IPS-20b (cell line): ENCODE measurements at regions not wholly inside any gene's neighbourhood (a gene's known extent, or its start where the extent isn't known, plus 50 kb on each side); places are given as distances from the start of the nearest gene placed in this dataset.

Experiments
- H3K27ac ChIP-seq: one replicate; pipeline ENCODE4 v1.5.1; 2013; ENCODE audit warnings: low read length
- H3K27me3 ChIP-seq: 2 replicates; pipeline ENCODE4 v1.6.1; 2013; ENCODE audit warnings: mild to moderate bottlenecking, low read length, inconsistent platforms; ENCODE audit not compliant: insufficient read depth
- H3K36me3 ChIP-seq: 2 replicates; pipeline ENCODE4 v1.6.1; 2013; ENCODE audit warnings: low read depth, mild to moderate bottlenecking, inconsistent platforms, low read length, moderate library complexity; ENCODE audit not compliant: insufficient read depth
- H3K4me1 ChIP-seq: 2 replicates; pipeline ENCODE4 v1.6.1; 2013; ENCODE audit warnings: mild to moderate bottlenecking, control low read depth, inconsistent platforms, low read length, moderate library complexity; ENCODE audit not compliant: insufficient read depth
- H3K4me3 ChIP-seq: 2 replicates; pipeline ENCODE4 v1.5.1; 2013; ENCODE audit warnings: mild to moderate bottlenecking, low read length, inconsistent platforms
- H3K9ac ChIP-seq: 2 replicates; pipeline ENCODE4 v1.6.1; 2013; ENCODE audit warnings: low read depth, mild to moderate bottlenecking, inconsistent platforms, low read length, moderate library complexity
- H3K9me3 ChIP-seq: 2 replicates; pipeline ENCODE4 v1.6.1; 2013; ENCODE audit warnings: mild to moderate bottlenecking, low read depth, low read length, inconsistent platforms; ENCODE audit not compliant: insufficient read depth

DNA sequence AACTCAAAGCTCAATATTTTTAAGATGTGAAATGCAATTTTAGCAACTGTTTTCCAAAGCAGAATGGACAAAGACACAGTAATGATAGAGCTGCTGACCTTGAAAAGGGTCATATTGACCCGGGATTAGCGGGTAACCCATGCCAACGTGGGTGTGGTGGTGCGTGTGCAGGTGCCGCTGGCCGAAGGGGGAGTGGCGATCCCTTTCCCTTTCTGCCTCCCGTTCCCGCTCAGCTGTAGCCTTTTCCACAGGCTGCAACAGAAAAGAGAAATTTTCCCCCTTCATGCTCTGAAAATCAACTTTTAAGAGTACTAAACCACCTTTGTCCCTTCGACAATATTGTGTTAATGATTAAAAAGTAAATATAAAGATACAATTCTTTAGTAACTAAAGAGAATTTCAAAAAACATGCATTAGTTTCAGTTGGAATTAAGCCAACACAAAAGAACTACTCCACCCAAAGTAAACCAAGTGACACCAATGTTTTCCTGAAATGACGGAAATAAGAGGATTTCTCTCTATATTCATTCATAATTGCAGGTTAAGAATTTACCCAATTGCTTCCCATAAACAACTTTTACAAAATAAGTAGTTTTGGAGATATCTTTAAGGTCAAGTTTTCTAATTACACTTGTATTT is 105.2 kb downstream of the ZNF608 start:
- no peak overlapping the region for H3K4me3 ChIP-seq
- H3K36me3 ChIP-seq, result peaks cover 69% of the 10 kb centered on the region
- no peaks in the 10 kb centered on the region for H3K27me3 ChIP-seq
- H3K27ac ChIP-seq, result no peak overlapping the region
- H3K9me3 ChIP-seq, result no peaks in the 10 kb centered on the region; the same call in 1 of the 2 replicates
- peaks cover 44% of the 10 kb centered on the region for H3K4me1 ChIP-seq
- H3K9ac ChIP-seq, result no peak overlapping the region

DNA sequence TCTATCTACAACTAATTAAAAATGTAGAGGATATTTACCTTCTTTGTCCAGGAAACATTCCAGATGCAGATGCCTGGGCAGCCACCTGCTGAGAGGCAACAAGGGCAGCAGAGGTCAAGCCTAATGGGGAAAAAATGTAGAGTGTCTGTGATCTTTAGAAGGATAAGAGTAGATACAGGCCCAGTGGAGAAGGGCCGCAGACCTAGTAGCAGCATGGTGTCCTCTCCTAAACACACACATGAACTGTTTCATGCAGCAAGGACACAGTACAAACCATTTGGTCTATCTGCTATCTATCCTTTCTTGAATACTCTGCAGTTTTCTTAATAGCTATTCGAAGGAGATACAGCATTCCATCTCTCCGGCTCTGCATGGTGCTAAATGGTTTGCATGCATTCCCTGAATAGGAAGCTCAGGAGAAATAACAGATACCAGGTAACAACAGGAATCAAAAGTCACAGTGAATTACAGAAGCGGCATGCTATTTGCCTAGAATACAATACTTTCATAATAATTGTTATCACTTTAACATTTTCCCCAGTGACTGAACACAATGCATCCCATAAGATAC is 107.3 kb downstream of the ZNF608 start:
- H3K27me3 ChIP-seq, result no peaks in the 10 kb centered on the region
- H3K4me1 ChIP-seq, result peaks cover 52% of the 10 kb centered on the region
- peaks cover 73% of the 10 kb centered on the region for H3K36me3 ChIP-seq
- H3K9me3 ChIP-seq, result no peaks in the 10 kb centered on the region
- peak overlapping the region; percentile 41; the same call in 1 of the 2 replicates for H3K4me3 ChIP-seq
- H3K27ac ChIP-seq, result peak overlapping the region; percentile 4
- no peak overlapping the region; the same call in none of the 2 replicates for H3K9ac ChIP-seq

DNA sequence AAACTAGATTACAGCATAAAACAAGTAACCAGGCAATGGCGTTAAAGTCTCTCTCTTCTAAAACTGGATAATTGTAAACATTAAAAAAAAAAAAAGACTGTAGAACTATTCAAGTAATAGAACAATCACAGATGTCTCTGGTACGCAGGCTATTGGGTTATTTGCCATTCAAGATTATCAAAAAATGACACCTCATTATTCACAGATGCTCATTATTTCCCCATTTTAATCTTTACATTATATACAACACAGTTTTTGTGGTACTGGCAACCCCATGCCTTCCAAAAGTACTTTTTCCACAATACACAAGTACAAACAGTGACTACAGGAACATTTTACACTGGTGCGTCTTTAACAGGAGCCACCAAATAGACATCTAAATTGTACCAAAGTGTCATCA is 109.4 kb downstream of the ZNF608 start:
- Histone ChIP-seq H3K36me3 (peaks cover 62% of the 10 kb centered on the region), H3K27ac (no peak overlapping the region)

GRCh38 chr5:124634741-124635323 is 111.6 kb downstream of the ZNF608 start:
- H3K36me3 ChIP-seq, result peaks cover 43% of the 10 kb centered on the region
- no peaks in the 10 kb centered on the region for H3K27me3 ChIP-seq
- H3K9me3 ChIP-seq, result no peaks in the 10 kb centered on the region
- no peak overlapping the region for H3K9ac ChIP-seq
- no peak overlapping the region for H3K4me3 ChIP-seq
- peaks cover 20% of the 10 kb centered on the region for H3K4me1 ChIP-seq
- H3K27ac ChIP-seq, result no peak overlapping the region

More for the DNA sequence above, 109.4 kb downstream of the ZNF608 start:
- H3K9me3 ChIP-seq, result no peaks in the 10 kb centered on the region
- no peaks in the 10 kb centered on the region for H3K27me3 ChIP-seq
- H3K9ac ChIP-seq, result no peak overlapping the region
- H3K4me1 ChIP-seq, result peaks cover 31% of the 10 kb centered on the region
- no peak overlapping the region for H3K4me3 ChIP-seq

DNA sequence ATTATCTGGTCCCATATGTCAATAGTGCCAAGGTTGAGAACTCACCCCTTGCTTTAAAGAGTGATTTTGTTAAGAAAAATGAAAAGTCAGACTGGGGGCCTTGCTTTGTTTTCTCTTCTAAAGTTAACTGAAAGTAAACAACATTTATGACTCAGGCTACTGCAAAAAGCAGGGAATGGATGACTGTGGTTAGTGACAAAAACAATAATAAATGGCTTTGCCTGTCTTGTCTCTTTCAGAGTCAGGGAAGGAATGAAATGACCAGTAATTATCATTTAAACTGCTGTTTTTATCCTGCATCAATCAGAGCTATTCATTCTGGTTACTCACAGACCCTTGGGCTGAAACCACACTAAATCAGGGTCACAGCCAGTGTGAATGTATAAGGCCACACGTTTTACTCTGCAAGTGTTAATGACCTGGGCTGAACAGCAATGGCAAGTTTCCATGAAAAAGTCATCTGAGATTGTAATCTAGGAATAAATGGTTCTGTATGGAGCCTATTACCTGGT is 112.2 kb downstream of the ZNF608 start:
- Histone ChIP-seq H3K27me3 (no peaks in the 10 kb centered on the region), H3K36me3 (peaks cover 43% of the 10 kb centered on the region), H3K4me3 (no peak overlapping the region), H3K27ac (no peak overlapping the region), H3K9ac (no peak overlapping the region), H3K9me3 (no peaks in the 10 kb centered on the region), H3K4me1 (peaks cover 20% of the 10 kb centered on the region)

DNA sequence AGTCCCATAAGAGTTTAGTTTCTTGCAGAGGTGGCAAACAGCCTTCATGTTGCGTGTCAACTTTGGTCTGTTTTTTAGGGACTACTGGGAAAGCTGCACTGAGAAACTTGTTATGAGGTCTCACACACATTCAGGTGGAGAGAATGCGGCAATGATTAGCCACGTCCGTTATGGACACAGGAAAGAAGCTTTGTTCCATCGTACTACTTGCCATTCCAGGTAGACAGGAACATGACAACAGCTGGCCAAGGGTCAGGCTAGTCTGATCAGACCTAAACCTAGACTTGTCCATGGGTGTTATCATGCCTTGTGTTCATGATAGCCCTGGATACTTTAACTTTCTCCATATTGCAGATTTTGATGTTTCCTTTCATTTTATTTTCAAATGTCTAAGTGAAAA is 113.2 kb downstream of the ZNF608 start:
- Histone ChIP-seq H3K27me3 (no peaks in the 10 kb centered on the region), H3K4me1 (peaks cover 16% of the 10 kb centered on the region), H3K9me3 (no peaks in the 10 kb centered on the region), H3K9ac (no peak overlapping the region), H3K36me3 (peaks cover 43% of the 10 kb centered on the region), H3K4me3 (no peak overlapping the region), H3K27ac (no peak overlapping the region)

DNA sequence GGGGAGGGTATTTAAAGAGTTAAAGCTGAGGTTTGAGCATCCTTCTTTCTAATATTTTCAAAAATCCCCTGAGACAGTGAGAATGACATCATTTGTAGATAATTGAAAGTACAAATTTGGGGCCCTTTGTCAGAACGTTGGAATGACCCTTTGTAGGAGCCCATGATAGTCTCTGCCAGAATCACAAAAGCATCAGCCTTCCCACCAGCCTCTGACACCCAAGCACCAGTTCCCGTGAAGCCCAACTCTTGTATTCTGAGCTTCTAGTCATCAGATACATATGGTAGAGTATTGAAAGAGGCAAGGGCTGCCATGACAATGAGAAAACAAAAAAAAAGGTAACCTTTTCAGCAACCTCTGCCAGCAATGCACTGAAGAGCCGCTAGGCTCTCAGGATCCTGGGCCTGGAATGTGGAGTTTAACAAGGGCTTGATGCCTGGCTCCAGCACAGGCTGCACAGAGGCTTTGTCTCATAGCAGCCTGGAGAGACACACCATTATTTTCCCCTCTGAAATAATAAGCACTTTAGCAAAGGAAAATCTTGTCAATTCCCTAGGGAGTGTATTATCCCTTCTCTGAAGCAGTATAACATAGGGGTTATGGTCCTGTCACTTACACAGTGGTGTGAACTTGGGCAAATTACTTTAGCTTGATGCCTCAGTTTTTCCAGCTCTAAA is 114.4 kb downstream of the ZNF608 start:
- H3K27ac ChIP-seq, result no peak overlapping the region
- H3K27me3 ChIP-seq, result no peaks in the 10 kb centered on the region
- H3K4me1 ChIP-seq, result peaks cover 16% of the 10 kb centered on the region
- H3K9ac ChIP-seq, result no peak overlapping the region
- H3K36me3 ChIP-seq, result peaks cover 34% of the 10 kb centered on the region
- no peak overlapping the region for H3K4me3 ChIP-seq
- no peaks in the 10 kb centered on the region for H3K9me3 ChIP-seq

DNA sequence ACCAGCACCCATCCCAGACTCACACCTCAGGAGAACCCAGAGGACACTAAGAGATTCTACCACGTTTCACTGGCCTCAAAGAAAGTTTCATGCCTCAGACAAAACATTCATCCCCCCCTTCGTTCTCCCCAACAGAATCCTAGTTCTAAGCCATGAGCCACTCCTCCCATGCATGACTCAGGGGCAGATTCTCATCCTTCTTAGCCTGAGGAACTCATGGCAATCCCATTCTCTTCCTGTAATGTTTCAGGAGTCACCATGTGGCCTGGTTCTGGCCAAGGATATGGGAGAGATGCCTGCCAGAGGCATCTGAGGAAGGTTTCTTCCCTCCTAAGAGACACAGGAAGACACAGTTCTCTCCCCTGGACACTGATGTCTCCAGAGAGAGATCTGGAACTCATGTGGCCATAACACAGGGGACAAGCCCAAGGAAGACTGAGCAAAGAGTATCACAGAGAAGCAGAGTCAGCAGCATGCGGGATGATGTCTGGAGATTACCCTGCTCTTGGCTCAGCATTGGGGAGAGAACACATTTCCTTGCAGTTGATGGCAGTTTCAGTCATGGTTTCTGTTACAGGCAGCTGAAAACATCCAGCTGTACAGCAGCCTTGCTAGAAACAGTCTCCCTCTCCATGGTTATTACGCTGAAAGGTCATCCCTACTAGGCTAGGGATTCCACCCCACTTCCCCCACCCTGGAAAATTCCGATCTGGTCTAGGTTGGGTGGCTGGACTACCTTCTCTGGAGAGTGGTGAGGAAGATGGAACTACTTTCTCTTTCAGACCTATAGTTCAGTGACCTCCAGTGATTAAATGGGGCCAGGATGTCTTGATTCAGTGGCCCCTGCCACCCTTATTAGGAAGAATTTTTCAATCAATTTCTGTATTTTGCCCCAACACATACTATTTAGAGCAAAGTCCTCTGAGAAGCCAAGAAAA is 115.4 kb downstream of the ZNF608 start:
- Histone ChIP-seq H3K27ac (no peak overlapping the region), H3K9ac (no peak overlapping the region), H3K4me1 (peaks cover 15% of the 10 kb centered on the region), H3K36me3 (peaks cover 28% of the 10 kb centered on the region), H3K9me3 (no peaks in the 10 kb centered on the region), H3K4me3 (no peak overlapping the region), H3K27me3 (no peaks in the 10 kb centered on the region)

DNA sequence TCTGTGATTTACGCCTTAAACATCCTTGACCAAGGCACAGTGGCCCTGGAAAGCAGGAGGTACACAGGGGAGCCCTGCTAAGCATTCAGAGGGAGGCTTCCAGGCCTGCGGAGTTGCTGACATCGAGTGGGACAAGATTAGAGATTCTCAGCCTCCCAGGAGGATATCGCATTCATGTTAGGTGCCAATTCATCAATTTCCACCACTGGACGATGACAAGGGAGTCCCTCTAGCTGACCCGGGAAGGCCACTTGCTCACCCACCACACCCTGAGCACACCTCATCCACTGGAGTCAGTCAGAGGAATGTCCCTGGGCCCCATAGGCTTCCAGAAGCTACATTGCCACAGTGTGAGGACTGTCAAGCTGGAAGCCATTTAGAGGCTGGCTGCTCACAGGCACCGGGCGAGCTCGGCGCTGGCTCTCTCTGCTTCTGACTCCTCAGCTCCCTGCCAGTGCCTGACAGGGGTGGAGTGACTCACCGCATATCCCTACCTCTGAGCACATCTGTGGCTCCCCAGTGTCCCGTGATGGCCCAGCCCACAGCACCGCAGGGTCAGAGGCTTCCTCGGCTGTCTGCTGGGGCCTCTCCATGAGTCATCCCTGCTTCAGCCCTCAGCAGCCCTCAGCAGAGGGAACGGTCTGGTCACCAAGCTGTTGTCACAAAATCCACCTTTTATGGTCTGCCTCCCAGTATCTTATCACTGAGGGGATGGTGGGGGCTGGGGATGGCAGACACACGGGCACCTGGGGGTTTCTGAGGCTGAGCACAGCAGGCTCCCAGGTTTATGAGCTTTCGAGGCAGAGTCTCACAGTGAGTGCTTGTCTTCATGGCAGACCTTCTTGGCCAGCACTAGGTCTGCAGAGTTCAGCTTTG is 117.5 kb downstream of the ZNF608 start:
- Histone ChIP-seq H3K4me3 (no peak overlapping the region), H3K9ac (no peak overlapping the region), H3K27me3 (no peaks in the 10 kb centered on the region), H3K36me3 (peaks cover 8% of the 10 kb centered on the region), H3K4me1 (no peaks in the 10 kb centered on the region; the same call in 1 of the 2 replicates), H3K9me3 (no peaks in the 10 kb centered on the region), H3K27ac (no peak overlapping the region)

GRCh38 chr5:124627815-124628595 is 118.4 kb downstream of the ZNF608 start:
- Histone ChIP-seq H3K4me1 (no peaks in the 10 kb centered on the region; the same call in 1 of the 2 replicates), H3K27me3 (no peaks in the 10 kb centered on the region), H3K36me3 (no peaks in the 10 kb centered on the region; the same call in 1 of the 2 replicates), H3K9ac (no peak overlapping the region), H3K27ac (no peak overlapping the region), H3K4me3 (no peak overlapping the region), H3K9me3 (no peaks in the 10 kb centered on the region)
